Astrocyte (in vitro differentiated cells and primary cell): ENCODE measurements at regions not wholly inside any gene's neighbourhood (a gene's known extent, or its start where the extent isn't known, plus 50 kb on each side); places are given as distances from the start of the nearest gene placed in this dataset.
"Not testable (repeated sequence)": the region's sequence is repeated elsewhere in the genome, so short reads cannot be mapped to it uniquely, and the experiment has no call there.

Experiments
- DNase-seq: peaks from one replicate; pipeline ENCODE4 v3.0.0-alpha.2; 2010; ENCODE audit warnings: low read depth
- FAIRE-seq: peaks from 2 replicates; lab custom pipeline; 2011; peaks lifted over from hg19 to GRCh38; lab: Jason Lieb, UNC
- H2AFZ ChIP-seq: 2 replicates; pipeline ENCODE4 v1.6.0; 2012; ENCODE audit warnings: low read depth, low read length, inconsistent platforms
- H3K27ac ChIP-seq: 2 replicates; pipeline ENCODE4 v1.5.1; 2011; ENCODE audit warnings: low read depth, low read length, inconsistent platforms
- H3K27me3 ChIP-seq: 2 replicates; pipeline ENCODE4 v1.6.0; 2011; ENCODE audit warnings: low read length, inconsistent platforms; ENCODE audit not compliant: insufficient read depth
- H3K36me3 ChIP-seq: 2 replicates; pipeline ENCODE4 v1.5.1; 2011; ENCODE audit warnings: low read length, inconsistent platforms; ENCODE audit not compliant: insufficient read depth
- H3K4me1 ChIP-seq: 2 replicates; pipeline ENCODE4 v1.5.1; 2011; ENCODE audit warnings: low read length, inconsistent platforms; ENCODE audit not compliant: insufficient read depth
- H3K4me2 ChIP-seq: 2 replicates; pipeline ENCODE4 v1.6.0; 2012; ENCODE audit warnings: low read length, inconsistent platforms
- H3K4me3 ChIP-seq: 2 replicates; pipeline ENCODE4 v1.5.1; 2011; ENCODE audit warnings: low read depth, mild to moderate bottlenecking, low read length, inconsistent platforms; ENCODE audit not compliant: insufficient read depth
- H3K79me2 ChIP-seq: 2 replicates; pipeline ENCODE4 v1.6.0; 2012; ENCODE audit warnings: mild to moderate bottlenecking, low read length, inconsistent platforms; ENCODE audit not compliant: insufficient read depth
- H3K9ac ChIP-seq: 2 replicates; pipeline ENCODE4 v1.6.0; 2012; ENCODE audit warnings: mild to moderate bottlenecking, low read length, inconsistent platforms
- H3K9me3 ChIP-seq: 2 replicates; pipeline ENCODE4 v1.5.1; 2012; ENCODE audit warnings: low read depth, mild to moderate bottlenecking, low read length, inconsistent platforms; ENCODE audit not compliant: insufficient read depth
- H4K20me1 ChIP-seq: 2 replicates; pipeline ENCODE4 v1.6.0; 2012; ENCODE audit warnings: low read length, inconsistent platforms; ENCODE audit not compliant: insufficient read depth
- H3K27ac Mint-ChIP-seq: one replicate; pipeline ENCODE4 v1.8.0; 2021; ENCODE audit warnings: mild to moderate bottlenecking, mixed read lengths; ENCODE audit not compliant: unreplicated experiment
- H3K27me3 Mint-ChIP-seq: one replicate; pipeline ENCODE4 v1.8.0; 2021; ENCODE audit warnings: low read depth, mixed read lengths; ENCODE audit not compliant: unreplicated experiment
- H3K36me3 Mint-ChIP-seq: one replicate; pipeline ENCODE4 v1.8.0; 2021; ENCODE audit warnings: low read depth, mixed read lengths; ENCODE audit not compliant: unreplicated experiment
- H3K4me1 Mint-ChIP-seq: one replicate; pipeline ENCODE4 v1.8.0; 2021; ENCODE audit warnings: low read depth, mixed read lengths; ENCODE audit not compliant: unreplicated experiment
- H3K4me3 Mint-ChIP-seq: one replicate; pipeline ENCODE4 v1.8.0; 2021; ENCODE audit warnings: mild to moderate bottlenecking, moderate library complexity, mixed read lengths; ENCODE audit not compliant: unreplicated experiment
- H3K9me3 Mint-ChIP-seq: one replicate; pipeline ENCODE4 v1.8.0; 2021; ENCODE audit warnings: mild to moderate bottlenecking, mixed read lengths; ENCODE audit not compliant: unreplicated experiment
- CTCF ChIP-seq: IDR thresholded peaks from 2 replicates; pipeline ENCODE4 v1.5.1; 2011; ENCODE audit warnings: low read depth, mild to moderate bottlenecking, inconsistent platforms, low read length, moderate library complexity; ENCODE audit not compliant: insufficient read depth
- EZH2 ChIP-seq: IDR thresholded peaks from 2 replicates; pipeline ENCODE4 v1.6.1; 2012; ENCODE audit warnings: mild to moderate bottlenecking, low read length, inconsistent platforms; ENCODE audit not compliant: insufficient read depth

GRCh38 chr10:2772135-2772534 is 295.2 kb upstream of the PFKP start:
- DNase-seq (no peak), FAIRE-seq (no peak)
- Mint-ChIP-seq H3K27ac (no peak overlapping the region), H3K9me3 (peaks cover 6% of the 10 kb centered on the region), H3K36me3 (no peaks in the 10 kb centered on the region), H3K4me1 (no peaks in the 10 kb centered on the region), H3K4me3 (no peak overlapping the region), H3K27me3 (peaks cover 24% of the 10 kb centered on the region)
- Histone ChIP-seq H3K27me3 (peaks cover 8% of the 10 kb centered on the region), H3K36me3 (no peaks in the 10 kb centered on the region), H3K9ac (no peak overlapping the region), H2AFZ (no peak overlapping the region), H3K27ac (no peak overlapping the region), H3K79me2 (no peaks in the 10 kb centered on the region), H3K9me3 (no peaks in the 10 kb centered on the region), H3K4me3 (no peak overlapping the region), H3K4me1 (no peaks in the 10 kb centered on the region), H3K4me2 (no peak overlapping the region), H4K20me1 (no peaks in the 10 kb centered on the region)
- no peak for TF ChIP-seq CTCF
- TF ChIP-seq EZH2: no peak

- H3K27ac Mint-ChIP-seq, H3K4me1 ChIP-seq, H3K4me3 ChIP-seq, DNase-seq, H2AFZ ChIP-seq, H3K79me2 ChIP-seq, H3K4me1 Mint-ChIP-seq, H3K27me3 ChIP-seq, H3K9me3 ChIP-seq, H4K20me1 ChIP-seq, H3K27ac ChIP-seq, H3K4me3 Mint-ChIP-seq, H3K9me3 Mint-ChIP-seq, H3K36me3 ChIP-seq, H3K9ac ChIP-seq, H3K4me2 ChIP-seq, FAIRE-seq, H3K36me3 Mint-ChIP-seq: not testable (repeated sequence)
- peaks cover 21% of the 10 kb centered on the region for H3K27me3 Mint-ChIP-seq
Measured at GRCh38 chr10:2767293-2767692, 300.1 kb upstream of the PFKP start.

- H3K9me3 ChIP-seq: peaks cover 9% of the 10 kb centered on the region
- no peaks in the 10 kb centered on the region for H3K4me1 Mint-ChIP-seq
- H3K4me3 ChIP-seq: no peak overlapping the region
- H3K9me3 Mint-ChIP-seq: peaks cover 3% of the 10 kb centered on the region
- DNase-seq: no peak
- no peaks in the 10 kb centered on the region for H3K4me1 ChIP-seq
- no peak overlapping the region for H3K9ac ChIP-seq
- H3K36me3 Mint-ChIP-seq: no peaks in the 10 kb centered on the region
- H3K27ac Mint-ChIP-seq: no peak overlapping the region
- no peak overlapping the region for H3K27ac ChIP-seq
- no peak overlapping the region for H3K4me2 ChIP-seq
- no peaks in the 10 kb centered on the region for H3K79me2 ChIP-seq
- H3K27me3 Mint-ChIP-seq: peaks cover 15% of the 10 kb centered on the region
- H3K36me3 ChIP-seq: no peaks in the 10 kb centered on the region
- no peaks in the 10 kb centered on the region for H4K20me1 ChIP-seq
- H2AFZ ChIP-seq: no peak overlapping the region
- no peak for TF ChIP-seq CTCF
- no peak for TF ChIP-seq EZH2
- H3K4me3 Mint-ChIP-seq: no peak overlapping the region
- H3K27me3 ChIP-seq: no peaks in the 10 kb centered on the region
- no peak for FAIRE-seq
Measured at GRCh38 chr10:2761971-2762370, 305.4 kb upstream of the PFKP start.
